T-helper 1 cell (primary cell): ENCODE measurements at regions not wholly inside any gene's neighbourhood (a gene's known extent, or its start where the extent isn't known, plus 50 kb on each side); places are given as distances from the start of the nearest gene placed in this dataset.

Source experiments
- DNase-seq, 5 donors: peaks; one replicate each; pipeline ENCODE4 v3.0.0-alpha.2; 2012 to 2020

DNA sequence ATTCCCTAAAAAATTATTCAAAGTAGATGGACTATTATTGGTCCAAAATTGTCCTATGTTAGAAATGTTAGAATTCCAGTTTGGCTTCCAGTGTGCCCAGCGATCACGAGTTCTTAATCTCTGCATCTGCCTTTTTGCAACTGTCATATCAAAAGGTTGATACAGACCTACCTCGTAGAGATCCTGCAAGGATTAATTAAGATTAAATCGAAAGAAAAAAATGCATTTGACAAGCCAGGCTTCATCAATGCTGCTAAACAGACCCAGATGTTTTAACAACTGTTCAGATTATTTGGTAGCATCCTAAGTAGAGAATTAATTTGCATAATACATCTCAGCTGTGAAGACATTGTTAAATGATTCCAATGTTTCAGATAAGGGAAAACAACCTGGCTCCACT lies 336.5 kb downstream of the CRPPA start:
- DNase-seq = no peak

DNA sequence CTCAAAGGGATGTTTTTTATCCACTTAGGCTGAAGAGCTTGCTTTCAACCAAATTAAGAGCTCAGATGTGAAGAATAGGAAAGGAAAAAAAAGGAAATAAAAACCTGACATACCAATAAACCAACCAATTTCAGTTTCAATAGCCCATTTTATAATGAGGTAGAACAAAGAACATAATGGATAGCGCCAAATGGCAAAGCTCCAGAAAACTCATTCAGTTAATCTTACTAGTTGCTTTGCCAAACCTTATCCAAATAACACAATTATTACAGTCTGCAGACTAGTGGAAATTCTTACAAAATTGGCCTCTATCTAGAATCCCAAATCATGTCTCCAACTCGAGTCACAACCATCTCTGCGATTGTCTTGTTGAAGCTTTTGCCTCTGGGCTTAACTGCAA lies 337.0 kb downstream of the CRPPA start:
- no peak for DNase-seq

DNA sequence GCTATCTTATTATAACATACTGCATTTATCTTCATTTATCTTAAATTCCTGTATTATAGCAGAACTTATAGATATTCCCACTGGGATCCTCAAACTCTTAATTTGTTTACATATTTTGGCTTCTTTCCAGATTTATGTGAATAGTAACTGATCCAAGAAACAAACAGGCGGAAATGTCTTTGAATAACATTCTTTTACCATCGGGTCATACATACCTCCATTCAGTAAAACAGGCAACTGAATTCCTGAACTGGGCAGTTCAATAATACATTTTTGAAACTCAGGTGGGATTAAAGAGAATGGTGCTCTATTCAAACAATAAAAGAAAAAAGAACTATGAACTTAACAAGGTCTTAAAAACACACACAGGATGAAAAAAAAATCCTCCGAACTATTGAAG lies 337.4 kb downstream of the CRPPA start:
- no peak for DNase-seq

DNA sequence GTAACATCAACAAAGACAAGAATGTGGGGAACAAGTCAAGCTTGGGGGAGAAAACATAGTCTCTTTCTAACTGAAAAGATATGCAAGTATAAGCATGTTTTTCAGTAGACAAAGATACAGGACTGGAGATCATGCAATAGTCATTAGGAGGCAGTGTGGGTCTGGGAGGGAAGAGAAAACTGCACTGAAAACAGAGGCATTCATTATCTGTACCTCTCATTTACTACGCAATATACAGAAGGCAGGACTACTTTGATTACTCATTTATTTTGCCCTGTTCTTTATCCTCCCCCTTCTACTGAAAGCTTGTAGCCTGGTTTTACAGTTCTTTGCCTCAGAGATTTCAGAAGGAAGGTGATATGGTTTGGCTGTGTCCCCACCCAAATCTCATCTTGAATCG lies 341.2 kb downstream of the CRPPA start:
- no peak for DNase-seq

DNA sequence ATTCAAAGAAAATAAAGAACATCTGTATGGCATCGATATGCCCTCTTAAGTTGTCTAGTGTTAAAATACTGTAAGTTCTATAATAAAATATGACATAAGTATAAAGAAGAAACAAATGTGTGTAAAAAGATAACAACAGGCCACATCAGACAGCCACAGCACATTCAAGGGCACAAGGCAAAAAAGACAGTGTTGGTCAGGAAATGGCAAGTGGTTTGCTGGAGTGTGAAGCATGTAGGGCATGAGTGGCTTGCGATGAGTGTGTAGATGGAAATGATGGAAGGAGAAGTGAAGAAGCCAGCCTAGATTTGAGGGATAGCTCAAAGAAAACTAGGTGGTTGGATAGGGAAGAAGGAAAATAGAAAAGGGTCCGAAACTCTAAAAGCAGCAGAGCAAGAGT lies 341.6 kb downstream of the CRPPA start:
- no peak for DNase-seq

DNA sequence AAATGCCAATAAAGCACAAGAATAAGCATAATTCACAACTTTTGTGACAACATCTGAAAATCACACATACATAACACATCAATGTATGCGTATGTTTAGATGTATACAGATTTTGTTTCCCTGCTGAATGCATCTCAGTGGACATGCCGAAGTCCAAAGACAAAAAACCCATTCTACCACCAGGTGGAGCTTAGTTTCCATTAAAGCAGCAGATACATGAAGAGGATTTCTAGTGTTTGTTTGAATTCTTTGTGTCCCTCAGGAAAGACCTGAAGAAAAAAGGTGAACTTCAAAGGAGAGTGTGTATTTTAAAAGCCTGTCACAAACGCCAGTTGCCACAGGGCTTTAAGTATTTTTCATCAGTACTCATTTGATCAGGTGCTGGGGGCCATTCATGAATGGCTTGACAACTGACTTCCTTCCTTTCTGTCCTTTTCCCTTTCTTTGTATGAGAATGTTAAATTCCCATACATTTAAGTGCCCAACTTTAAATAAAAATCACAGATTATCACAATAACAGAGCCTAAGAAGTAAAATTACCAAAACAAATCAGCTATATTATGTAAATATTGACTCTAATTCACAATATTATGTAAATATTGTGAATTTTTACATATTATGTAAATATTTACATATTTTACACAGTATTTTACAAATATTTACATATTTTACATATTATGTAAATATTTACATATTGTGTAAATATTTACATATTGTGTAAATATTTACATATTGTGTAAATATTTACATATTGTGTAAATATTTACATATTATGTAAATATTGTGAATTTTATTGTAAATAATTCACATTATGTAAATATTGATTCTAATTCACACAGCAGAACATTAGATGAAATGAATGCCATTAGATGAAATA lies 343.0 kb downstream of the CRPPA start:
- DNase-seq = peak in 2 of 5 donors; percentile 2 to 29

DNA sequence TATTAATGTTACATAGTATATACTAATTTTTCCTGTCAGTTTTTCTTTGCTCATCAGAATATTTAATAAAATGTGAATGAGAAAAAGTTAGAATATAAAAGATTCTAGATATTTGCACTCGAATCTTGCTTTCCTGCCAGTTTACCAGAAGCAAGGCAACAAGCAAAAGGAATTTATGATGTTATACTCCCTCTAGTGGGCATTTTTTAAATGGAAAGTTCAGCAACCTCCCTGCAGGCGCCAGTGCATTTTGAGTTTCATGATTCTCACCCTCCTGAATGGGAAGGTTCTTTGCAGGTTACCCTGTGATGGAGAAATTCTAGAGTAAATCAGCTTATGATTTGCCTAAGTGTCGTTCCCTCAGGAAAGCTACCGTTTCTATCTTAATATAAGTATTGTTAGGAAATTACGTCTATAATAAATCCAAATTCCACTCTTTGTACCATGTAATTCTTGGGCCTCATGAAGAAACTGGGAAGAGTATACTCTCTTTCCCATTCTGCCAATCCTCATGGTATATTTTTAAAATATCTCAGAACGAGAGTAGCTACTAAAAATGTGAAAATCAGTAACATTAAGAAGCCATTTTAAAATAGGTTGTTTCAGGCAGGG lies 350.0 kb downstream of the CRPPA start:
- DNase-seq = peak in 1 of 5 donors; percentile 28

DNA sequence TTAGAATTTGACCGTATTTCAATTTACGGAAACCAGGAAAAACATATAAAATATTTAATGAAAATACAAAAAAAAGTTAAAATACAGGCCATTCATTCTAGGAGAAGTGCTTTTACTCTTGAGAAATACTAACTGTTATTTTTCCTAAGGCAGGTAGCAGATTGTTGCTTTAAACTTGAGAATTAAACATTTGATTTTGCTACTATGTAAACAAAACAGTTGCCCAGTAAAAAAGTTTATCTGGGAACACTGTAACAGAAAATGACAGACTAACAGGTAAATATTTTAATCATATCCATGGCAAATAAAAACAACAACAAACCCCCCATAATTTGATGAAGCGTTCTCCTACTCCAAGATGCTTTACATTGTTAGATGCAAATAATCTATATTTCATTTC lies 350.5 kb downstream of the CRPPA start:
- no peak for DNase-seq

DNA sequence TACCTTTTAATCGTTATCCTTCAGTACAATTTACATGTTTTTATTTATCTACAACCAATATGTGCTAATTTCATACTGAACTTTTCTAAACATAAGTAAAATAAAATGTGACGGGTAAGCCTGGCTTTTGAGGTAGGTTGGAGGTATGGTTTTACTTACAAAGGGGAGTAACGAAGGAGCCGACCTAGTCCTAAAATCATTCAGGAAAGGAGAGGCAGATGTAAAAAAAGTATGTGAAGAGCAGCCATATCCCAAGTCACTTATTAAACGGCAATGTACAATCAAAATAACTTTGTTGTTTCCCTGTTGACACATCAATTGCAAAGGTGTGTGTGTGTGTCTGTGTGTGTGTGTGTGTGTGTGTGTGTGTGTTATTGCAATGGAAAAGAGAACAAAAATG lies 351.3 kb downstream of the CRPPA start:
- no peak for DNase-seq

DNA sequence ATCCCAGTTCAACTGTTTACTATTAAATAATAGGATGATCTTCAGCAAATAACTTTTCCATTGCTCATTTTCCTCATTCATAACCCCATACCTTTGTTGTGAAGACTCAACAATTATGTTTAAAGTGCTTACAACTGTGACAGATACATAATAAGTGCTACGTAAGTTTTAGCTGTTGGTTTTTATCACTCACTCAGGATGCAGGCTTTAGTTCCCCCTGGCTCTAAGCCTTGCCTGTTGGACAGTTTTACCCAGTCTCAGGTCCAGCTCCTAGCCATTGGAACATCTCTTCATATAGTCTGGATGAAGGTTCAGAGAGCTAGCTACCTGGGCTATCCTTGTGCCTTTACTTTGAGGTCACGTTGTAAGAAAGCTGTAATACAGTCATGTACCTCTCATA lies 353.2 kb downstream of the CRPPA start:
- no peak for DNase-seq

DNA sequence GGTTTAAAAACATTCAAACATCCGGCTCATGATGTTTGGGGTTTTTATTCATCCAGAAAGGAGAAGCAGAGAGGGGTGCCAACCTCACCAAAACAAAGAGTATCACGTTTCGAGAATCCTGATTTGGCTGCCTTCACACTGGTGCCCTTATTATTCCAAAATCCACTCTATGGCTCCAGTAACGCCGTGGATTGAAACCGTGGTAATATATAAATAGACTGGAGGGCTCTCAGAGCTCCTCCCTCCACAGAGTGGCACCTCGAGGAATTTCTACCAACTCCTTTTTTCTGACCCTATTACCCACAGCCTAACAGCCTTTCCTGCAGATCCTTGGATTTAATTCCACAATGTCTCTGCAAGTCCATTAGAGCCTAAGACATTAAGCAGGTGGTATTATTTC lies 353.6 kb downstream of the CRPPA start:
- no peak for DNase-seq

DNA sequence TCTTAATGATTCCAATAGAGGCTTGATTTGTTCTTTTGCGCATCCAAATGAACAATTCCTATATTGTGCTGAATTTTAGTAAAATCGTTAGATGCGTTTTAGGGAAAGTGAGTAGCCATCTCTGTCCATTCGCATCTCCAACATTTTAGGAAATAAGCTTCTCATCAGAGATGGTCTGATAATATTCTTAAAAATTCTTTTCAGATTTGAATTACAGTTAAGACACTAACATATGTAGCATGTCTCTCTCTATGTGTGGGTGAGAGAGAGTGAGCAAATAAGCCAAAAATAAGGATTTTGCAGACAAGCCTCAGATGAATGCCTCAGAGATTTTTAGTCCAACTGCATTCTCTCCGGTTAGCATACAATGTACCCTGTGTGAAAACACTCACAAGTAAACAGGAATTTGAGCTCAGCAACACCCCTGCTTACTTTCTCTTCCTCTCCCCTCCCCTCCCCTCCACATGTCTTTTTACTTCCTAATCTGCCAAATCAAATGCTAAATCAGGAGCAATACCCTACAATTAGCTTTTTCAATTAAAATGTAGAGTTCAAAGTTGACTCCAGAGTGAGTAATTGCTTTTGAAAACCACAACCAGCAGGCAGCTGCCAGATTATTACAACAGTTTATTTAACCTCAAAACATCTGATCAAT lies 354.4 kb downstream of the CRPPA start:
- no peak for DNase-seq

DNA sequence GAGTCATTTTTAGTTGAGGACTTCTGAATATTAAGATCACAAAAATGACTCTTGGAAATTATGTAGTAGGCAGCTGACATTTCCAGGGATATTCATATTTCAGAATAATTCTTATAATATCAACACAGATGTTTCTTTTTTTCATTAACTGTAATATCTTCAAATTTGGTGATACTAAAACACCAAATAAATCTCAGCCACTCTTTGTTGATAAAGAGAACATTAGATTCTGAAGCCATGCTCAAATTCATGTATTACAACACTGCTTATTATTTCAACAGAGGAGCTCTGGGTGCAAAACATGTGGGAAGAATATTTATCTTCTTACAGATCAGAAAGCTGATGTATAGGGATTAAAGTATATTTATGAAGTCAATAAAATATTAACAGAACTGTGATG lies 355.4 kb downstream of the CRPPA start:
- DNase-seq = no peak

DNA sequence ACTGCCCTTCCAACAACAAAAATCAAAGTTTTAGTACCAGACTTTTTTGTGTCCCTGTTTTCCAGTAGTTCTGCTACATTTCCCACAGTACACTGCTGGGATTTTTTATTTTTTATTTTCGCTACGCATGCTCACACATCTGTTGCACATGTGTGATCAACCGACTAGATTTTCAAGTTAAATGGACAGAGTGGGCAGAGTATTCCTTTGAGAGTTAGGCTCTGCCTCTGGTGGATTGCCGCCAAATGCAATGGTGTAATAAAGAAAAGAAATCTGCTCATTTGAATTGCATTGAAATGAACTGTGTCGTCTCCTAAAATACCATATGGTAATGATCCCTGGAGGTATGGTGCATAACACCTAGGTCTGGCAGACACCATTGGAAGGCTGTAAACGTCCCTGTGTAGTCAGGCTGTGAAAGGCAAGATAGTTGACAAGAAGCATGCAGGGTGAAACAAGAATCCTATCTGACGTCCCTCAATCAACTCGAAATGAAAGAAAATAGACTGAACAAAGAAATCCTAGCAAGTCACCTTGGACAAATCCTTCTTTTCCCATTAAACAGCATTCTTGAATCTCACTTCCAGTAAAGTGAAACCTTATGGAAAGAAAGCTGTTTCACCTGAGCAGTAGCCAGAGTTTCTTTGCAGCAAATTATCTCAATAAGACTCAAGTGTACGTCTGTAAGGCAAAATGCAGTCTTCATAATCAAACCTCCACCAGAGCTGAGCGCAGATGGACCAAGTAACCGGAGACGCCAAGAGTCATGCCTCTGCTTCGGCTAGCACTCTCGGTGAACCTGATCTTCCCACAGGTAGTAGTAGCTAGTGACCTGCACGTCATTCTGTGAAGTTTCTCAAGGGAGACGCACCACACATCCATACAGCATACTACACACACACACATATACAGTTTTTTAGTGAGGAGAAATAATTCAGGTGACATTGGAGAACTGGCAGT lies 357.3 kb downstream of the CRPPA start:
- no peak for DNase-seq

DNA sequence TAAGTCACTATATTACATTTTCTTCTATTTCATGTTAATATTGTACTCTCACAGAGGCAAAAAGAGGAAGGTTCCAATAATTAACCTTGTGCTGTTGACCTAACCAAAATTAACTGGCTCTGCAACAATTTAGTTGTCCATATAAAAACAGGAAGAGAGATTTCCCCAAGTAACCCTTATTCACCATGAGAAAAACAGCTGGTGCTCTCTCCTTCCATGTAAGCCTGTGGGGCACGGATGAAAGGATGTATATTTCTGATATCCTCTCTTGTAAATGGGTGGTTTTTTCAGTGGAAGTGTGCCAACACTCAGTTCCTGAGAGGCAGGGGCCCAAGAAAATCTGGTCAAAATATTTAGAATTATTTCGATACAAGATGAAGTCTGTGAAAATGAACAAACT lies 358.1 kb downstream of the CRPPA start:
- no peak for DNase-seq

DNA sequence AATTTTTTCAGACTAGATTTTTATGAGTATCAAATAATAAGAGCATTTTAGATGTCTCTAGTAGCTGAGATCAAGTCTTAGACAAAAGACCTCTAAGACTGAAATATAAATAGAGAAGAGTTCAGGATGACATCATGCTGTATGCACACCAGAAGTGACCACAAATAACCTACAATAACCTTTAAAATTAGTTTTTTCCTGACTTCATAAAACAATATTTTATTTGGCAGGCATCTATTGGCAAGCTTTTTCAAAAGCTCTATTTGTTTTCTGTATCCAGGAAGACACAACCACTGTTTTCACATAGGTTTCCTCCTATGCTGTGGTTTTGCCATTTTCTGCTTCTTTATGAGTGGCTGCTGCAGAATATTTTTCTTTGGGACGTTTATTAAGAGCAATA lies 359.1 kb downstream of the CRPPA start:
- DNase-seq = no peak

DNA sequence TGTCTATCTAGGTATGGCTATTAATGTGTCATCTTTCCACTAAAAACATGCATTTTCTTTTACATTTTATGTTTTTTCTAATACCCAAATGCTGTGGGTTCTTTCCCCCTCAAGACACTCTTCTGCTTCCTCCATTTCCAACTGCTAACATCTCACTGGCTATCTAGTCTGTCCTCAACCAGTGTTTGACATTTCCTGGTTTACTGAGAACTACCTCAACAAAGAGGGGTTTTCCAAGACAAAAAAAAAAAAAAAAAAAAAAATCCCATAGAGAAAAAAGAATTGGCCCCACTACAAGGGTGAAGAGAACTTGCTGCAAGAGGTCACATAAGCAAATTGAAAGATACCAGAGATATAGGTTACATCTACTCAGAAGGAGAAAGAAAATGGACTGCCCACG lies 359.7 kb downstream of the CRPPA start:
- no peak for DNase-seq

DNA sequence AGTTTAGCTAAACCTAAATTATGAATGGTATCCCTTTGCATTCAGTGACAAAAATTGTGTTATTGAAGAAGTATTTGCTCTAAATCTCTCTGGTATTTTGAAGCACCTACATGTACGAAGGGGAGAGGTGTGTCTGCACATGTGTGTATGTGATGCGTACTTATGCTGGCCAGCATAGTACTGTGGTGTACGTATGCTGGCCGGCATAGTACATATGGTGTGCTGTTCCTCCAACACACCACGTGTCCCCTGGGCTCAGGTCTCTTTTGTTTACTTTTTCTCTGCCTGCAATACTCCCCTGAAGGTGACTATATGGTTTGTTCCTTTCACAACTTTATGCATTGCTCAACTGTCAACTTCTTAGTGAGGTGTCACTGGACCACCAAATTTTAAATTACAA lies 360.3 kb downstream of the CRPPA start:
- DNase-seq = no peak

DNA sequence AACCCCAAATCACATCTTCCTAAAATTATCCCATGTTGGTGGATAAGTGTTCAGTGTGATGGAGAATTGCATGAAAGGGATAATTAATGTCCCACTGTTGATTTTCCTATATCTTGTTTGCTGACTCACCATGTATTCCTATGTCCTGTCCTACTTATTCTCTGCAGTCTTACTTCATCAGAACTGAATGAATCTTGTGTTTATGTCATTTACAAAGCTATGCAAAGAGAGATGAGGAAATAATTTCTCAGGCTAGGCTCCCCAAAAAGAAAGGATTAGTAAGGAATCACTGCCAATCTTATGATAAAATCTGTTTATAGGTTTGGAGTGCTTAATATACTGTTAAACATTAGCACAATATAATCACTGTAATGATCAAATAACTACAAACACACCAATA lies 360.8 kb downstream of the CRPPA start:
- no peak for DNase-seq

DNA sequence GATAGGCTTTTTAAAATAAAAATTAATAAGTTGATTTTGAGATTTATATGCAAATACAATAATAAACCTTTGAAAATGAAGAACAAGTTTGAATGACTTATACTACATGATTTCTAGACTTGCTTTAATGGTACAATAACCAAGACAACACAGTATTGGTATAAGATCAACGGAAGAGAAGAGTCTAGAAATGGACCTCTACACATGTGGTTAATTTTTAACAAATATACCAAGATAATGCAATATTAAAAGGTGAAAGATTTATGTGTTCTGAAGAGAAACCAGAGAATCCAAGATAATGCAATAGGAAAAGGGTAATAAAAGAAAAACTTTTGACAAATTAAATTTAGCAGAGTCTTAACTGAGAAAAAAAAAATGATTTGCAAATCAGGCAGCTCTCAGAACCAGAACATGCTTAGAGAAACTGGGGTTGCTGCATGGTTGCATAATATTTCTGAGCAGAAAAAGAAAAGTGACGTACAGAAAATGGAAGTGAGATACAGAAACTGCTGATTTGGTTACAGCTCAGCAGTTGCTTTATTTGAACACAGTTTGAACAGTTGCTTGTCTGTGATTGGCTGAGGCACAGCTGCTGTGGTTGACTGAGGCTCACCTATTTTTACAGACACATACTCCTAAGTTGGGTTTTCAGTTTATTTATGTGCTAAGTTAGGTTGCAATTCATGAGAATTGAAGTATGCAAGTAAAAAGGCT lies 365.9 kb downstream of the CRPPA start:
- DNase-seq = no peak

DNA sequence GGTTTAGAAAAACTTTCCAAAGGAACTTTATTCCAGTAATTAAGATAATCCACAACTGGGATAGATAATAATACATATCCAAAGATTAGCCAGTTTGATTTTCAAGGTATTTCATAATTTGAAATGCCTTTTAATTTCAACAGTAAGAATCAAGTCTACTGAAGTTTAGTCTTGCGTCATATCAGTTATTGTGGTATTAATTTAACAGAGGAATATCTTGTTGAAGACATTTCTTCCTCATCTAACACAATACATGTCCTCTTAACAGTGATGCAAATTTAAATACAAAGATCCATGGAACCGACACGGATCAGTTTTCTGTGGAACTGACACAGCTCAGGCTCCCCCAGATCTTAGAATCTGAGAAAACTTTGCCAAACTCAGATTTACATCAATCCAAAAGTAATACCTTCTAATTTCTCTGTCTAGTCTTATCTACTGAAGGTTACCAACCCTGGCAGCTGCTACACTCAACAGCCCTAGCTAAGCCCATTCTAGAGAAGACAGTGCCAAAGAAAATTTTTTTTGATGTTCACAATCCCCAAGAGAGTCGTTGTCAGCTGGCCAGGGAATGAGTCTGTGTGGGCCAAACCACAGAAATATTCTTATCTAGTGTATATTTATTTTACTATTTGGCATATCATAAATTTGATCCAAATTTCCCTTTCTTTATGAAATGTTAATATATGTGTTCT lies 365.2 kb upstream of the MEOX2 start:
- no peak for DNase-seq

DNA sequence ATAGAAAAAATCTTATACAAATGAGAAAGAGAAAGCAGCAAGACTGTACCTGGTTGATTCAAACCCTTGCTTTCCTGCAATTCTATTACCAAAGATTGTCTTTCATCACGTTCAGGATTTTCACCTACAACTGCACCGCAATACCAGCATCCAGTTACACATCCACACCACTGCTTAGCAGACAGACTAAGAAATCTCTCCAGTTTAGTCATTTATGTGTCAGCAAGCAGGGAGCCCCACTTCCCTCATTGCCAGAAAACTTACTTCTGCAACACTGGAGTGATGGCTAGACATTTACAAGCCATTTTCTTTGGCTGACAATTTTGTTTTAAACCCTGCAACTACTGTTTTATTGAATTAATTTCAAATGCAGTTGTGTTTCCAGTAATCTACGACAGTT lies 359.6 kb upstream of the MEOX2 start:
- DNase-seq = no peak
